GM18507 (cell line): ENCODE measurements at regions not wholly inside any gene's neighbourhood (a gene's known extent, or its start where the extent isn't known, plus 50 kb on each side); places are given as distances from the start of the nearest gene placed in this dataset.

Experiments
- DNase-seq: peaks from one replicate; pipeline ENCODE4 v3.0.0; 2011; ENCODE audit warnings: low read depth; ENCODE audit not compliant: insufficient read length; ENCODE audit errors: extremely low spot score
- FAIRE-seq: peaks from 2 replicates; lab custom pipeline; 2011; peaks lifted over from hg19 to GRCh38; lab: Jason Lieb, UNC

- FAIRE-seq (no peak), DNase-seq (no peak)
Observed at GRCh38 chr5:10173716-10174115, 76.0 kb downstream of the ATPSCKMT start.

- FAIRE-seq (no peak), DNase-seq (no peak)
Observed at GRCh38 chr5:10172247-10172646, 77.4 kb downstream of the ATPSCKMT start.

DNA sequence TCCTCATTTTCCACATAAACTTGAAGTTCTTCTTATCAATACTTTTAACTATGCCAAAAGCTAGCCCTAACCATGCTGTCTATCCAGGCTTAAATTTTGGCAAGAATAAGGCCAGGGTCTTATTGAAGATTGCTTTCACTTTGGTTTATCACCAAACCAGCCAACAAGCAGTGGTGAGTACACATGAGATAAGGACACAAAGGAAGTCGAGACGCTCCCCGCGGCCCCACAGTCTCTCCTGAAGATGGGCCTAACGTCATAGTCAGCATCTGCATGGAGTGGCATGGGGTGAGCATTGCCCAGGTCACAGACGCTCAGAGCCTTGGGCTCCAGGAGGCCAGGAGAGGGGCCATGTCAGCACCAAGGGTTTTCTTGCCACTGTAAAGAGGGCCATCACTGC, 80.3 kb downstream of the ATPSCKMT start:
- FAIRE-seq (no peak), DNase-seq (no peak)

DNA sequence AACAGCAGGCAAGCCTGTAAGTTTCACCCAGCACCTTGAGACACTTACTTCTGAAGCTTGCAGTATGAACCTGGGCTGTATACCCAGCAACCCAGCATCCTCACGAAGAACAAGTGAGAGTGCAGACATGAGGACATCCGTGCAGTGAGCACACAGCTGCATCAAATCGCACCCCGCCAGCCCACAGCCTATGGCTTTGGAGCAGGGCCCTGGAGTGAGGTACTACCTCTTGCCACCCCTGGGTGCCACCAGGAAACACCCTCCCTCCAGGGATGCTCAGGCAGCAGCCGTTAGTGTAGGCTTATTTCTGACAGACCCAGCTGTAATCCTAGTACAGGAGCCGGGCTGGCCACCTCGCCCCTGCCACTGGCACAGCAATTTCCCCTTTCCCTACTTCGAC, 81.4 kb downstream of the ATPSCKMT start:
- FAIRE-seq: no peak

DNA sequence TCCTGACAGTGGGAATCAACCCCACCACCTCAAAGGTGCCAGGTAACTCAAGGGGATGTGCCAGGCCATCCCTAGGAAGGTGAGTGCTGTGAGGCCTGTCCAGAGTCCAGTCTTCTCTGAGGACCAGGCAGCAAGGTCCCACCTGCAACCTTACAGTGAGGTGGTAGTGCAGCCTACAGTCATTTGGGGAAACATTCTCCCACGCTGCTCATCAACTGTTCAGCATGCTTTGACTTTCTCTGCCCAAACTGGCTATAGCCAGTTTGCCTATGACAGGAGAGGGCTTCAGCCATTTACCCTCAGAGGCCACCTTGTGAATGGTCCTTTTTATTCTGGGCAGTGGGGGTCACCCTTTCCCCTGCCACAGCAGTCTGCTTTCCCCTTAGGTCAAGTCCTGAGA, 81.9 kb downstream of the ATPSCKMT start:
- FAIRE-seq: no peak
- DNase-seq: no peak

More for the DNA sequence above, 81.4 kb downstream of the ATPSCKMT start:
- no peak for DNase-seq

DNA sequence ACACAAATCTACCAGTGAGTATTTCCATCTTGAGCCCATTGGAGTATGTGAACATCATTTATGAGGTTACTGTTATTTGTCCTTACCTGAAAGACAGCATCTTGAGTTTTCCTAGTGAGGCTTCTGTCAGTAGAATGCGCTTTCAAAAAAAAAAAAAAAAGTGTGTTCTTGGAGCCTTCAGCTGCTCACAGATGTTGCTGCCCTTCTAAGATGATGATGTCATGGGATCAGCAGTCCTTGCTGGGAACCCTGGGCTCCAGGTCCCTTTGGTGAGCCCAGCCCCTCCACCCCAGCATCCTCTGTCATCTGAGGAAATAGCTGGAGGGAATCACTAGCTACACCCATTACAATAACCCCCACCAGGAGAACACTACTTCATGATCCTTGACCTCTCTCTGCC, 83.3 kb downstream of the ATPSCKMT start:
- FAIRE-seq (no peak), DNase-seq (no peak)

GRCh38 chr5:10162468-10162867, 87.2 kb downstream of the ATPSCKMT start:
- FAIRE-seq: no peak
- DNase-seq: no peak

DNA sequence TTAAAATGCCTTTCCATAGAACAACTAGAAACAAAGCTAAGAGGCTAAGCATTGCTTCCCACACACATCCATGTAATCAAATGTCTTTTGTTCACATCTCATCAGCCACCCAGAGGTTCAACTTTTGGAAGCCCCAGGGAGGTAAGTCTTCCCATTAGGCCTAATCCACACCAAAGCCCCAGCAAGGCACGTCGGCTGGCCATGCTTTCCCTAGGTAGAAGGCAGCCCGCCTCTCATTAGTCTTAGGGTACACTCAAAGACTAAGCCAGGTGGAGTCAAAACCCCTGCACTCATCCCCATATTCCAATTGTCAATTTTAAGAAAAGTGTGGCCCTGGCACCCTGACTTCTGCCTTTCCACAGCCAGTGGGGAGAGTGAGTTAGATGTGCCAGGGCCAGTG, 87.9 kb downstream of the ATPSCKMT start:
- no peak for DNase-seq
- FAIRE-seq: no peak

GRCh38 chr5:10160241-10160640, 89.4 kb downstream of the ATPSCKMT start:
- FAIRE-seq (no peak), DNase-seq (no peak)

DNA sequence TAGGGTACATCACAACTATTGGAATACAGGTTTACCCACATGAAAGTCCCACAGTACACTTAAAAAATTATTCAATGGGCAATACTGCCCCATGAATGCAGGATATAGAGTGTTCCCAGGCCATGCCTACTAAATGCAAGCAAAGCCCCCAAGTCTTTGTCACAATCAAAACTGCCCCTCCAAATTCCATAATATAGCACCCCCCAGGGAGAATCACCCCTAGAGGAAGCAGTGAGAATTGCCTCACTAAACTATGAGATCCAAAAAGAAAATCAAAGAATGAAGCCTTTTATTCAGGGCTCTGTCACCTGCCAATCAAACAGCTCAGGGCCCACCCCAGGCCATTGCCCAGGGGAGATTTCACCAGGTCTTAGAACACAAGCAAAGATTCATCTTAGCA, 90.8 kb downstream of the ATPSCKMT start:
- DNase-seq (no peak), FAIRE-seq (no peak)

DNA sequence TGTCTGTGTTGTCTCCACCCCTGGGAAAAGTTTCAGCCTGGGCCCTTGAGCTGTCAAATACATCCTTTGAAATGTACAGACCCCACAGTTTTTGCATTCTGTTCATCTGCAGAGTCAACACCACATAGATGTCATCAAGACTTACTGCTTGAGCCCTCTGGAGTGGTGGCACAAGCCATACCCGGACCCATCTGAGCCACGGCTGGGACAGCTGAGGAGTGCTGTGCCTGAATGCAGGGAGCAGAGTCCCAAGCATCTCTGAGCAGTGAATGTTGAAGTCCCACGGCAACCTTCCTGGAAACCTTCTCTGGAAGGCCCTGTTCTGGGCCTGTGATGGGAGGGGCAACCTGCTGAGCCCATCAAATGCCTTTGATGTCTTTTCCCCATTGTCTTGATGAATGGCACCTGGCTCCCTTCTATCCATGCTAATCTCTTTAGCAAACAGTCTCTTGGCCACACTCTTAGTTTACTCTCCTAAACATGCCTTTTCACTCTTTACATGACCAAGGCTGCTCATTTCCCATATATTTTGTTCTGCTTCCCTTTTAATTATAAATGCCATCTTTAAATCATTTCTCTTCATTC, 92.5 kb downstream of the ATPSCKMT start:
- FAIRE-seq (no peak), DNase-seq (no peak)

DNA sequence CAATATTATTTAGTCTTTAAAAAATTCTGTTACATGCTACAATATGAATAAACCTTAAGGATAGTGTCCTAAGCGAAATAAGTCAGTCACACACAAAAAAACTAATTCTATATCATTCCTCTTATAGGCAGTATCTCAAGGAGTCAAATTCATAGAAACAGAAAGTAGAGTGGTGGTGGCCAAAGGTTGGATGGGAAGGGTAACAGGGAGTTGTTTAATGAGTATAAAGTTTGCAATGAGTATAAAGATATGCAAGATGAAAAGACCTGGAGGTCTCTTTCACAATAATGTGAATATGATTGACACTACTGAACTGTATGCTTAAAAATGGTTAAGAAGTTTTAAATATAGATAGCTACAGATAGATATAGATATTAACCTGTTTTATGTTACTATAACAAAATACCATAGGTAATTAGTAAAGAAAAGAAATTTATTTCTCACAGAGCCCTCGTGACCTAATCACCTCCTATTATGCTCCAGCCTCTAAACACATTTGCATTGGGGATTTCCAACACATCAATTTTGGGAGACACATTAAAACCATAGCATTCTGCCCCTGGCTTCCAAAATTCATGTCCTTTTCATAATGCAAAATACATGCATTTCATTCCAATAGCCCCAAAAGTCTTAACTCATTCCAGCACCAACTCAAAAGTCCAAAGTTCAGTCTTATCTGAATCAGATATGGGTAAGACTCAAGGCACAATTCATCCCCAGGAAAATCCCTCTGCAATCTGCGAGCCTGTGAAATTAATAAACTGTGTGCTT, 93.6 kb downstream of the ATPSCKMT start:
- no peak for DNase-seq
- FAIRE-seq: no peak

DNA sequence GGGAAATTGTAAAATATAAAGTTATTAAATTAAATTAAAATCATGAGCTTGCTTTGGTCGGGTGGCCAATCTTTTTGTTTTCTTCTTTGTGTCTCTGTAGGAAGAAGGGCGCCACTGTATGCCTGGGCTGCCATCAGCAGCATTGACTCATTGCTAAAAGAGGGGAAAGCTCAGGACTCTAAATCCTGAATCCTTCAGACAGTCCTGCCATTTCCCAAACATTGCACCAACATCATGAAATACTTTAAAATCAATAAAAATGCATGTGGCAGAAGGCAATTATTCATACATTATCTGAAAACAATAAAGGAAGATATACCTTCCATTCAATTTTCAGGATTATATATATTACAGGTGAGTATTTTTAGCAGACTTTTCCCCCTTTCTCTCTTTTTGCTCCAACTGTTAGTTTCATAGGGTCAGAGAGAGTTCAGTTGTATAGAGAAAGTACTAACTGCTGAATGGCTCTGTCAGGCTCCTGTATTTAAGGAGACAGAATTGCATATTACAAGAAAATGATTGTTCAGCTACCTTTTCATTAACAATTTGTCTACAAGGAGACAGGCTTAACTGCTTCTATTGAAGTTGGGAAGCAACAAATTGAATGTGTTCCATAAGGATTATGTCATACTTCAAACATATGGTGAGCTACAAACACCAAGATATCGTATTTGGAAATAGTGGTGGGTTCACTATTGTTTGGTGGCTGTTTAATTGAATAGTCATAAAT, 95.7 kb downstream of the ATPSCKMT start:
- DNase-seq: no peak
- no peak for FAIRE-seq

DNA sequence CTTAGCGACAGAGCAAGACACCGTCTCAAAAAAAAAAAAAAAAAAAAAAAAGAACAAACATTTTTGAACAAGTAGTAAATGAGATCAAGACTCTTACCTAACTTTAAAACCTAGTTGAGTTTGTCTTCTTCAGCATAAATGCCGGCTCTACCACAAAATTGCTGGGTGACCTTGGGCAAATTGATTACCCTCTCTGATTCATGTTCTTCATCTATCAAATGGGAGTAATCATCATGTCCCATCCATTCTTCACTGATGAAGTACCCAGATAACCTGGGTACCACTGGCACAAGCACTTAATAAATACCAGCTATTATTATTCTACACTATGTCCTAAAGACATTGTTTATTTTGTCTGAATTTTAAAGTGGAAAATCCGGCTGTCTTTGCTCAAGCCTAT, 96.3 kb downstream of the ATPSCKMT start:
- no peak for FAIRE-seq

DNA sequence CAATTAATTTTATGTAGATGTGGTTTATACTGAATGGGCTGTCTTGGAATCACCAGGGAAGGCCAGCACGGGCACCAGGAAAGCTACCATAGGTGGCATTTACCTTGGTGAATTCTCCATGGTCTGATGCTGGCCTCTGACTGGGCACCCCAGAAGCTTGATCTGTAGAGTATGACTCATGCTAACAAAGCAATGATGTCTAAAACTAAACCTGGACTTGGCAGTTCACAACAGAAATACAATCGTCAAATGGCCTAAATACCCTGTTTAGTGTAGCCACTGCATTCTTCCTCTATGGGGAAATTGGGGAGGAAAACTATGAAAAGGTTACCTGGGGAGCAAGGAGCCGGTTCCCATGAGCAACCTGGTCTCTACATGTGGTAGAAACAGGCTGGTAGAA, 98.0 kb downstream of the ATPSCKMT start:
- DNase-seq (no peak), FAIRE-seq (no peak)

More for the DNA sequence above, 96.3 kb downstream of the ATPSCKMT start:
- DNase-seq: no peak

DNA sequence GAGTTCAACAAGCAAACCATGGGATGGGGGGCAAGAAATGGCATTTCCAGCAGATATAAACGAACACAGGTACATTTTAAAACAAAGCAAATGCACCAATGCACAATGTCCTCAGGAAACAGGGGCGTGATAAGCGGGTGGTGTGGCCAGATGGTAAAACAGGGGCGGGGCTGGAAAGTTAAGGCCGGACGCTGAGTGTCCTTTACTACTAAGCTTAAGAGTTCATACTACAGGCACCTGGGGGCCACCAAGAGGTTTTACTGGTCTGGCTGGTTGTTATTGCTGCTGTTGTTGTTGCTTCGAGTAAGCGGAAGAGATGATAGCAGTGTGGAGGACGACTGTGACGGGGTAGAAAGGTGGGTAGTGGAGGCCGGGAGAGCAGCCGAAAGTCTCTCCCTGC, 99.8 kb downstream of the ATPSCKMT start:
- DNase-seq: no peak
- FAIRE-seq: no peak

DNA sequence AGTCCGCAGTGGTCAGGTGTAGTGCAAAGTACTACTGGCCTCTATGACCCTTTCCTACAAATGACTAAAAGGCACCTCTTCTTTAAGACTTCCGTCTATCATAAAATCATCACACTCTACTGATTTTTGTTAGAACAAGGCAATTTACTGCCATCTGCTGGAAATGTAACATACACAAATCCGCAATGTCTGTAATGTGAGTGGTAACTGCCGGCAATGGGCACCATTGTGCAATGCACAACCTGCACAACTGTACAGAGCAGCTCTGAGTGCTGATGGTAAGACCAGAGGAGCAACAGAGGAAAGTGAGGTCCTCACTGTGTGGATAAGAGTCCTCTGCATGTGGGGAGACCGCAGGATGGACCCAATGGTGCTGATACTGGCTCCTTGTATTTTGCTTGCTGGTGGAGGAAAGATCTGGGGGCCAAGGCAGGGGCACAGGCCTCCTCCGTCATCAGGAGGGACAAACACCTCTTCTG, 103.7 kb downstream of the ATPSCKMT start:
- DNase-seq: no peak
- no peak for FAIRE-seq

GRCh38 chr5:10144040-10144439, 105.6 kb downstream of the ATPSCKMT start:
- FAIRE-seq: no peak

DNA sequence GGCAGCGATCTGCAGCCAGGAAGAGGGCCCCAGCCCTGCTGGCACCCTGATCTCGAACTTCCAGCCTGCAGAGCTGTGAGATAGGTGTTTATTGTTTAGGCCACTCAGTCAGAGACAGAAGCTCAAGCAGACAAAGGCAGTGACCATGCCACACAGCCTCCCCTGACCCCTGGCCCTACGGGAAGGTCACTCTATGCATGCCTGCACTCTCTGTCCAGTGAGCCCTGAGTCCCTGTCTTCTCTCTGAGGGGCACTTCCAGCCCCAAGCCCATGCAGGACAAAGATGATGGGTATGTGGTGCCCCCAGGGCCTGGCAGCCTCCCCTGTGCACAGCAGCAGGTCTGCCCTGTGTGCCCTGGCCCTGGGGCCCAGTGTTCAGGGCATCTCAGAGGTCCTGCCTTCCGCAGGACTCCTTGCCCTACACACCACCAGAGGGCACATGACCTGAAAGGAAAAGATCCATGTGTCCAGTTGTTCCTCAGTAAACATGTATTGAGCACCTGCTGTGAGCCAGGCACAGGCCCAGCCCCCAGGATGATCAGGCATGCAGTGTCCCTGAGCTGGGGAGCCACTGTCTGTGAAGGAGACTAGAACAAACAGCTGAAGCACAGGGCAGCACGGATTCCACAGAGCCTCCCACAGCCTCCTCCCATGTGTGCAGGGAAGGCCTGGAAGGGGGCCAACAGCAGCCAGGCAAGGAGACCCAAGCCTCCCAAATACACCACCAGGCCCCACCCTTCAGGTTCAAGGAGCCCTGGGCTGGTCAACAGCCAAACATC, 109.3 kb downstream of the ATPSCKMT start:
- DNase-seq (no peak), FAIRE-seq (no peak)

More at GRCh38 chr5:10144040-10144439, 105.6 kb downstream of the ATPSCKMT start:
- DNase-seq: no peak
